GM23248 (cell line): ENCODE measurements at regions not wholly inside any gene's neighbourhood (a gene's known extent, or its start where the extent isn't known, plus 50 kb on each side); places are given as distances from the start of the nearest gene placed in this dataset.
"Not testable (repeated sequence)": the region's sequence is repeated elsewhere in the genome, so short reads cannot be mapped to it uniquely, and the experiment has no call there.

Source experiments
- DNase-seq: peaks from one replicate; pipeline ENCODE4 v3.0.0-alpha.2; 2015
- H2AFZ ChIP-seq: fragments of 200-600 bp; sonication (generic); 2 replicates; pipeline ENCODE4 v1.6.1; 2016; ENCODE audit warnings: antibody characterized with exemption
- H3F3A ChIP-seq: fragments of 200-600 bp; sonication (generic); 2 replicates; pipeline ENCODE4 v1.6.1; 2016; ENCODE audit warnings: mild to moderate bottlenecking, antibody characterized with exemption, mixed run types; ENCODE audit not compliant: insufficient read depth
- H3K27ac ChIP-seq: fragments of 200-600 bp; sonication (generic); 2 replicates; pipeline ENCODE4 v1.5.1; 2016; ENCODE audit warnings: mild to moderate bottlenecking
- H3K27me3 ChIP-seq: fragments of 200-600 bp; sonication (generic); replicated peaks from 2 replicates; pipeline ENCODE4 v1.6.1; 2016; ENCODE audit warnings: mild to moderate bottlenecking; ENCODE audit not compliant: insufficient read depth
- H3K36me3 ChIP-seq: fragments of 200-600 bp; sonication (generic); 2 replicates; pipeline ENCODE4 v1.6.1; 2016; ENCODE audit warnings: low read depth, mild to moderate bottlenecking
- H3K4me1 ChIP-seq: fragments of 200-600 bp; sonication (generic); 2 replicates; pipeline ENCODE4 v1.6.1; 2016; ENCODE audit warnings: mild to moderate bottlenecking; ENCODE audit not compliant: insufficient read depth
- H3K4me2 ChIP-seq: fragments of 200-600 bp; sonication (generic); one replicate; pipeline ENCODE4 v1.6.1; 2016; ENCODE audit warnings: mild to moderate bottlenecking; ENCODE audit not compliant: unreplicated experiment
- H3K4me3 ChIP-seq: fragments of 200-600 bp; sonication (generic); 2 replicates; pipeline ENCODE4 v1.5.1; 2016; ENCODE audit warnings: mild to moderate bottlenecking
- H3K79me2 ChIP-seq: fragments of 200-600 bp; sonication (generic); 2 replicates; pipeline ENCODE4 v1.6.1; 2016; ENCODE audit warnings: mild to moderate bottlenecking; ENCODE audit not compliant: insufficient read depth
- H3K9ac ChIP-seq: fragments of 200-600 bp; sonication (generic); 2 replicates; pipeline ENCODE4 v1.6.1; 2016; ENCODE audit warnings: mild to moderate bottlenecking
- H3K9me2 ChIP-seq: fragments of 200-600 bp; sonication (generic); 2 replicates; pipeline ENCODE4 v1.6.1; 2016; ENCODE audit warnings: mixed run types, mild to moderate bottlenecking, moderate library complexity; ENCODE audit not compliant: insufficient read depth
- H3K9me3 ChIP-seq: fragments of 200-600 bp; sonication (generic); one replicate; pipeline ENCODE4 v1.6.1; 2017; ENCODE audit warnings: low read depth
- H4K20me1 ChIP-seq: fragments of 200-600 bp; sonication (generic); 2 replicates; pipeline ENCODE4 v1.6.0; 2016; ENCODE audit not compliant: insufficient read depth
- EZH2 ChIP-seq: fragments of 200-600 bp; sonication (generic); IDR thresholded peaks from 2 replicates; pipeline ENCODE4 v1.6.1; 2018; ENCODE audit warnings: antibody characterized with exemption, mild to moderate bottlenecking; ENCODE audit not compliant: insufficient read depth, poor library complexity, severe bottlenecking
- EZH2phosphoT487 ChIP-seq: fragments of 200-600 bp; sonication (generic); IDR thresholded peaks from 2 replicates; pipeline ENCODE4 v1.6.1; 2018; ENCODE audit warnings: antibody characterized with exemption, moderate library complexity, mild to moderate bottlenecking, low read depth; ENCODE audit not compliant: insufficient read depth
- WGBS, 2 experiments: methylation state at CpG; one replicate each; pipeline ENCODE4 v1.1.6; 2015 to 2017; ENCODE audit warnings: low lambda C conversion rate in 2 of 2, low coverage in 1 of 2; ENCODE audit errors: missing lambda C conversion rate in 2 of 2; 5-methylcytosine and 5-hydroxymethylcytosine counted together
- in situ Hi-C: fragments of 300-500 bp; cut with MboI; formaldehyde crosslinking; loops from 2 replicates; pipeline ENCODE4 v1.15.0; 2020

- TF ChIP-seq EZH2phosphoT487, result no peak
- no peak for TF ChIP-seq EZH2
- Histone ChIP-seq H2AFZ (no peak overlapping the region), H3F3A (no peaks in the 10 kb centered on the region), H3K36me3 (no peaks in the 10 kb centered on the region), H3K27me3 (peaks cover 18% of the 10 kb centered on the region), H3K9me2 (no peaks in the 10 kb centered on the region), H3K27ac (no peak overlapping the region), H3K4me1 (no peaks in the 10 kb centered on the region), H3K9ac (no peak overlapping the region), H3K4me2 (no peak overlapping the region), H3K9me3 (no peaks in the 10 kb centered on the region), H4K20me1 (no peaks in the 10 kb centered on the region), H3K79me2 (no peaks in the 10 kb centered on the region), H3K4me3 (no peak overlapping the region)
- 38 to 39% methylated on average over 8 of the region's 8 CpGs for WGBS, 2 experiments
- peak; percentile 6 for DNase-seq
- in situ Hi-C loops, result no loop called here
These were observed 270.5 kb upstream of the PODXL start for GRCh38 chr7:131826960-131827359.

- H3K9me3 ChIP-seq, DNase-seq, H3K4me1 ChIP-seq, H3K4me2 ChIP-seq, H2AFZ ChIP-seq, in situ Hi-C loops, H3K27ac ChIP-seq, H3K9me2 ChIP-seq, H3K27me3 ChIP-seq, H3K36me3 ChIP-seq, H3K79me2 ChIP-seq, H3F3A ChIP-seq, H4K20me1 ChIP-seq, H3K9ac ChIP-seq, H3K4me3 ChIP-seq: not testable (repeated sequence)
- 53 to 63% methylated on average over 8 of the region's 8 CpGs for WGBS, 2 experiments
These were observed 267.6 kb upstream of the PODXL start for GRCh38 chr7:131823961-131824440.

- H3K9ac ChIP-seq, result no peak overlapping the region
- H3K4me3 ChIP-seq, result no peak overlapping the region
- no peaks in the 10 kb centered on the region; the same call in 1 of the 2 replicates for H3K27me3 ChIP-seq
- H3K79me2 ChIP-seq, result no peaks in the 10 kb centered on the region
- no peak overlapping the region for H2AFZ ChIP-seq
- no peak overlapping the region for H3K4me2 ChIP-seq
- no peaks in the 10 kb centered on the region for H3K9me2 ChIP-seq
- no peaks in the 10 kb centered on the region for H4K20me1 ChIP-seq
- no peaks in the 10 kb centered on the region for H3K9me3 ChIP-seq
- in situ Hi-C loops, result no loop called here
- H3F3A ChIP-seq, result no peaks in the 10 kb centered on the region
- H3K27ac ChIP-seq, result no peak overlapping the region
- WGBS, 2 experiments, result 31 to 38% methylated on average over 4 of the region's 4 CpGs
- TF ChIP-seq EZH2 (no peak), EZH2phosphoT487 (no peak)
- H3K36me3 ChIP-seq, result no peaks in the 10 kb centered on the region
- no peak for DNase-seq
- H3K4me1 ChIP-seq, result no peaks in the 10 kb centered on the region
These were observed 263.5 kb upstream of the PODXL start for GRCh38 chr7:131819891-131820290.

- Histone ChIP-seq H3F3A (no peaks in the 10 kb centered on the region), H3K9me2 (no peaks in the 10 kb centered on the region), H3K36me3 (no peaks in the 10 kb centered on the region), H3K79me2 (no peaks in the 10 kb centered on the region), H2AFZ (no peak overlapping the region), H3K9me3 (no peaks in the 10 kb centered on the region), H3K4me2 (no peak overlapping the region), H3K4me1 (no peaks in the 10 kb centered on the region), H3K27ac (no peak overlapping the region), H3K4me3 (no peak overlapping the region), H3K27me3 (no peaks in the 10 kb centered on the region), H3K9ac (no peak overlapping the region), H4K20me1 (no peaks in the 10 kb centered on the region)
- WGBS, 2 experiments, result 13 to 14% methylated on average over 6 of the region's 6 CpGs
- TF ChIP-seq EZH2, result no peak
- no peak for TF ChIP-seq EZH2phosphoT487
- no peak for DNase-seq
- in situ Hi-C loops, result no loop called here
These were observed 260.1 kb upstream of the PODXL start for GRCh38 chr7:131816391-131817007.

GRCh38 chr7:131808736-131809135, 252.3 kb upstream of the PODXL start:
- no peaks in the 10 kb centered on the region for H3K4me1 ChIP-seq
- no peaks in the 10 kb centered on the region for H3K36me3 ChIP-seq
- TF ChIP-seq EZH2phosphoT487 (no peak), EZH2 (no peak)
- H3K27ac ChIP-seq, result no peak overlapping the region
- H3K9me3 ChIP-seq, result no peaks in the 10 kb centered on the region
- DNase-seq, result no peak
- in situ Hi-C loops, result no loop called here
- H3K4me2 ChIP-seq, result no peak overlapping the region
- H3F3A ChIP-seq, result no peaks in the 10 kb centered on the region
- H3K9me2 ChIP-seq, result no peaks in the 10 kb centered on the region
- H3K4me3 ChIP-seq, result no peak overlapping the region
- H3K79me2 ChIP-seq, result no peaks in the 10 kb centered on the region
- no peak overlapping the region for H3K9ac ChIP-seq
- H4K20me1 ChIP-seq, result no peaks in the 10 kb centered on the region
- no peak overlapping the region for H2AFZ ChIP-seq
- H3K27me3 ChIP-seq, result no peaks in the 10 kb centered on the region
- WGBS, 2 experiments, result 58 to 67% methylated on average over 2 of the region's 2 CpGs

GRCh38 chr7:131808156-131808555, 251.7 kb upstream of the PODXL start:
- H3K4me1 ChIP-seq, H3K9ac ChIP-seq, H2AFZ ChIP-seq, H3K4me3 ChIP-seq, H3K36me3 ChIP-seq, in situ Hi-C loops, H3F3A ChIP-seq, DNase-seq, H3K79me2 ChIP-seq, H4K20me1 ChIP-seq, H3K27ac ChIP-seq, H3K4me2 ChIP-seq, H3K9me2 ChIP-seq, H3K27me3 ChIP-seq, H3K9me3 ChIP-seq: not testable (repeated sequence)
- WGBS, 2 experiments, result 74 to 75% methylated on average over 8 of the region's 8 CpGs
